ENCODE measurements at regions not wholly inside any gene's neighbourhood (a gene's known extent, or its start where the extent isn't known, plus 50 kb on each side); places are given as distances from the start of the nearest gene placed in this dataset.
"Not testable (repeated sequence)": the region's sequence is repeated elsewhere in the genome, so short reads cannot be mapped to it uniquely, and the experiment has no call there.

- DNase-seq (ENCODE audit: low read depth), result no peak
- no peak for TF ChIP-seq CTCF (conservative IDR thresholded peaks at IDR 0.05; ENCODE audit: low read depth, low read length)
- H3K4me3 ChIP-seq (ENCODE audit: low read length), result no peak overlapping the region
Measured at GRCh38 chr14:51465486-51465885, 186.2 kb upstream of the FRMD6 start.

- DNase-seq (ENCODE audit: low read depth); H3K4me3 ChIP-seq (ENCODE audit: low read length): not testable (repeated sequence)
Measured at GRCh38 chr14:51467392-51467791, 184.3 kb upstream of the FRMD6 start.

- no peak for TF ChIP-seq CTCF (conservative IDR thresholded peaks at IDR 0.05; ENCODE audit: low read depth, low read length)
- DNase-seq (ENCODE audit: low read depth), result no peak
- H3K4me3 ChIP-seq (ENCODE audit: low read length), result no peak overlapping the region
Measured at GRCh38 chr14:51468523-51468922, 183.2 kb upstream of the FRMD6 start.

GRCh38 chr14:51472881-51473280, 178.8 kb upstream of the FRMD6 start:
- DNase-seq (ENCODE audit: low read depth), result peak; percentile 78
- H3K4me3 ChIP-seq (ENCODE audit: low read length), result no peak overlapping the region
- peak; percentile 29 for TF ChIP-seq CTCF (conservative IDR thresholded peaks at IDR 0.05; ENCODE audit: low read depth, low read length)

GRCh38 chr14:51473351-51473750, 178.4 kb upstream of the FRMD6 start:
- no peak for DNase-seq (ENCODE audit: low read depth)
- TF ChIP-seq CTCF (conservative IDR thresholded peaks at IDR 0.05; ENCODE audit: low read depth, low read length), result no peak
- H3K4me3 ChIP-seq (ENCODE audit: low read length), result no peak overlapping the region

GRCh38 chr14:51473808-51474565, 177.7 kb upstream of the FRMD6 start:
- TF ChIP-seq CTCF (conservative IDR thresholded peaks at IDR 0.05; ENCODE audit: low read depth, low read length), result no peak
- no peak overlapping the region for H3K4me3 ChIP-seq (ENCODE audit: low read length)
- DNase-seq (ENCODE audit: low read depth), result no peak

- no peak overlapping the region for H3K4me3 ChIP-seq (ENCODE audit: low read length)
- DNase-seq (ENCODE audit: low read depth), result no peak
- TF ChIP-seq CTCF (conservative IDR thresholded peaks at IDR 0.05; ENCODE audit: low read depth, low read length), result no peak
Measured at GRCh38 chr14:51474854-51475253, 176.9 kb upstream of the FRMD6 start.
